ENCODE measurements at regions not wholly inside any gene's neighbourhood (a gene's known extent, or its start where the extent isn't known, plus 50 kb on each side); places are given as distances from the start of the nearest gene placed in this dataset.

GRCh38 chr1:5109633-5110032, 455.2 kb downstream of the AJAP1 start:
- TF ChIP-seq CTCF (IDR thresholded peaks at IDR 0.05; ENCODE audit: borderline replicate concordance, extremely low read depth, low read length, poor library complexity, severe bottlenecking): no peak
- TF ChIP-seq EZH2 (IDR thresholded peaks at IDR 0.05; ENCODE audit: borderline replicate concordance, low read depth, low read length, severe bottlenecking): no peak
